GM12864 (cell line): ENCODE measurements at regions not wholly inside any gene's neighbourhood (a gene's known extent, or its start where the extent isn't known, plus 50 kb on each side); places are given as distances from the start of the nearest gene placed in this dataset.

Experiments used
- DNase-seq: peaks from one replicate; pipeline ENCODE4 v3.0.0-alpha.2; 2011; ENCODE audit warnings: low read depth
- H3K4me3 ChIP-seq: 2 replicates; pipeline ENCODE4 v1.5.1; 2011; ENCODE audit warnings: mild to moderate bottlenecking, low read depth, low read length, control low read depth
- TF ChIP-seq, protein P1 (sequence below): IDR thresholded peaks from 2 replicates; pipeline ENCODE4 v1.5.1; 2011; ENCODE audit warnings: low read depth, mild to moderate bottlenecking, moderate library complexity, low read length, control low read depth, inconsistent platforms; ENCODE audit errors: missing control alignments

DNA sequence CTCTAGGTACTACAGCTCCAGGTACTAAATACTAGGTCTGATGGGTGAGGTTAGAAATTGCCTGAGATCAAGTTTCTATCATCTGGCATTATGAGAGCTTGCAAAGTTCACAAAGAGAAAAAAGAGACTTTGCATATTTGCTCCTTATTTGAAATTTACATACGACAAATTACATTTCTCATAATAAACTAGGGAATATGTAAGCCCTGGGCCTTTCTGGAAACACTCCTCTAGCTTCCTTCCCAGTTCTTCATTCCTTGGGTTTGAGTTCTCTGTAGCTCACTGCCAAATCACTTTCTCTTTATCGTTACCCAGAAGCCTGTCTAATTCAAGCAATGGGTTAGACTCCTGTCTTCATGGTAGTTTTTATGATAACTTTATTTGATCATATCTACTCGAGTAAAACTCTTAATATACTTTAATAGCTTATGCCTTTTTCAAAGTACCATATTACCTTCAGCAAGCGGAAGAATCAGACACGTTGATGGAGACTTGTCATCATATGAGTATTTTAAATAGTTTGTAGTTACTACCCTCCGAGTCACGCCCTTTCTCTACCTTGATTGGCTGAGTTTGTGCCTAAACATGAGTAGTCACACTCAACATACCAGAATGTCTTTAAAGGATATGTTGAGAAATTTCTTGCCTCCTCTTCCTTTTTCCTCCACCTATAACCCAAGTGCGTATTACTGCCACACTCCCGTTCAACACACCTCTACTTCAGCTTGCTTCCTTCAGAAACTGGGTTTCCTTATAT, 150.5 kb downstream of the DKK1 start:
- H3K4me3 ChIP-seq, result no peak overlapping the region
- no peak for DNase-seq
- TF ChIP-seq, protein P1, sequence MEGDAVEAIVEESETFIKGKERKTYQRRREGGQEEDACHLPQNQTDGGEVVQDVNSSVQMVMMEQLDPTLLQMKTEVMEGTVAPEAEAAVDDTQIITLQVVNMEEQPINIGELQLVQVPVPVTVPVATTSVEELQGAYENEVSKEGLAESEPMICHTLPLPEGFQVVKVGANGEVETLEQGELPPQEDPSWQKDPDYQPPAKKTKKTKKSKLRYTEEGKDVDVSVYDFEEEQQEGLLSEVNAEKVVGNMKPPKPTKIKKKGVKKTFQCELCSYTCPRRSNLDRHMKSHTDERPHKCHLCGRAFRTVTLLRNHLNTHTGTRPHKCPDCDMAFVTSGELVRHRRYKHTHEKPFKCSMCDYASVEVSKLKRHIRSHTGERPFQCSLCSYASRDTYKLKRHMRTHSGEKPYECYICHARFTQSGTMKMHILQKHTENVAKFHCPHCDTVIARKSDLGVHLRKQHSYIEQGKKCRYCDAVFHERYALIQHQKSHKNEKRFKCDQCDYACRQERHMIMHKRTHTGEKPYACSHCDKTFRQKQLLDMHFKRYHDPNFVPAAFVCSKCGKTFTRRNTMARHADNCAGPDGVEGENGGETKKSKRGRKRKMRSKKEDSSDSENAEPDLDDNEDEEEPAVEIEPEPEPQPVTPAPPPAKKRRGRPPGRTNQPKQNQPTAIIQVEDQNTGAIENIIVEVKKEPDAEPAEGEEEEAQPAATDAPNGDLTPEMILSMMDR, result no peak

DNA sequence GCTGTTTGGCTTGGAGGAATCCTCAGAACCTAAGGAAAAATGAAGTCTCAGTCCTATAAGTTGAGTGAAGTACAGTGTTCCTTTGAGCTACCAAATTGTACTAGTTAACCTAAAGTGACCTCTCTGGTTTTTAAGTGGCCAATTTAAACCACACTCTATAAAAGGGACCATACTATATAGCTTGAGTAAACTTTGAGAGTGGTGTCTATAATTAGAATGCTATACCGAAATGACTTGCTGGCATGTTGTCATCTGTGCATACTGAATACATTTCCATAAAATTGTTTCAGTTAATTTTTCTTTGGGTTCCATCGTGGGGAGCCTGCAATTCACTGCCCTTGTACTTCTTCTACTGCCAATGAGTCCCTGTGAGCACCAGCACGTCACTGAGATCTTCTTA, 151.1 kb downstream of the DKK1 start:
- no peak for DNase-seq
- TF ChIP-seq, protein P1, result no peak
- no peak overlapping the region for H3K4me3 ChIP-seq

DNA sequence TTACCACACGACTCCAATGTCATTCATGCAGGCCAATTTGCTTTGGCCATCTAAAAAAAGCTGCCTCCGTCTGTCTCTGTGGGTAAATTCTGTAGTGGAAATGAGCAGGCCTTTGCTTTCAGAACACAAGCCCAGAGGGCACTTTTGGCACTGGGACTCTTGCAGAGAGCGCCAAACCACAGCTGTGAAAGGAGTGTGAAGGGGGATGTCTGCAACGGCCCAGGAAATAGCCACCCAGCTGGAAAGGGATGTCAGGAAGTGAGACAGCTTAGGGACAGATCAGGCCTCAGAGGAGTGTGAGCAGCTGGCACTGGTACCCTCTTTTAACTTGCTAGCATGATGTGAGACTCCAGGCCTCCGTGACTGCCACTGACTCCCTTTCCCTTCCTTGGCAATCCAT, 152.4 kb downstream of the DKK1 start:
- no peak for DNase-seq
- H3K4me3 ChIP-seq, result no peak overlapping the region
- TF ChIP-seq, protein P1, result no peak

DNA sequence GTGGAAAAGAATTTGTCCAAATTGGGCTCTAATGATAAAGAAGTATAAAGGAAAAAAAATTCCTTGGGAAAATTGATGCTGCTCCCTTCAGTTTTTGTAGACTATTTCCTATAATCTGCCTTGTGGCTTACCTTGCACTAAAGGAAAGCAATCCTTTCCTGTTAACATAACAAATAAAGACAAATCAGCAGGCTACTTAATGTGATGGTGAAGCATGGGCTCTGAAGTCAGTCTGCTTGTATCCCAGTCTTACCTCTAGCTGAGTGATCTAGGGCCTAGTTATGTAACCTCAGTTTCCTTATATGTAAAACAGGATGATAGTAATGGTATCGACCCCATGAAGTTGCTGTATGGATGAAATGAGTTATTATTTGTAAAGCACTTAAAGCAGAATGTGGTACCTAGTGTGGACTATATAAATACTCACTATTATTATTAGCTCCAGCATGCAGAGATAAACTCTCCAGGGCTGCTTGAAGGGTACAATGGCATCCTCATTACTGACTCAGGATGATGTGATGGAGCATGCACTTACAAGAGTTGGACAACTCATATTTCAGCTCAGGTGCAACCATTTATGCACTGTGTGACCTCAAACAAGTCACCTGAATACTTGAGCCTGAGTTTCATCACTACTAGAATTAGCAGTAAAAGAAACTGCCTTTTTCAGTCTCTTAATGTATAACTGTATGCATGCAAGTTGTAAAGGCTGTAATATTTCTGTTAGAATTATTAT, 156.1 kb downstream of the DKK1 start:
- no peak overlapping the region for H3K4me3 ChIP-seq
- TF ChIP-seq, protein P1, result no peak
- no peak for DNase-seq

DNA sequence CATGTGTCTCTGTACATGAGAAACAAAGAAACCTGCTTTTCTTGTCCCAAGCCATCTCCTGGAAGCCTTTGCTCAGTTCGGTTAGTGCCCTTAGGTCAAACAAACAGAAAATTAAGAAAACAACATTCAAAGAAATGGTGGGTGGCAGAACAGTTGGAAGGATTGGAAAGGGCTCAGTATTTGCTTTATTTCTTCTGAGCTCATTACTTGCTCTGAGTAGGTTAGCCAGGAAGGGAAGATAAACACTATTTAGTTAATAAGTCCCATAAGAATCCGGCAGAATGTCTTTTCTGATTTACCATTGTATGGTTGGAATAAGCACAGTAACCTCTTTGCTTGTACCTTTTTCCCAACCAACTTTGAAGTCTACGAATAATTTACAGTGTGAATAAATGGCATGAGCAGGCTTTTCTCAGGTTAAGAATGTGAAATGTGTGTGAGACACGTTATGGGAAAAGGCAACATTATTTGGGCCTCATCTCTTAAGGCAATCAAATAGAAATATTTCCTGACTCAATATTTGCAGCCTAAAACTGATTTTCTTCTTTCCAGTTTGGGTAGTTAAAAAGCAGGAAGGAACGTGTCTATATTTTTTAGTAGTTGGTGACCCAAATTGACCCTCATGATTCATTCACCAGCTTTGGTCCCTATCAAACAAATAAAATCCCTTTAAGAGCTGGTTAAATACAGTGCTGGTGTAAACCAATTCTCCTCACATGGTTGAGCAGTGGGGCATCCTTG, 158.5 kb downstream of the DKK1 start:
- no peak for DNase-seq
- TF ChIP-seq, protein P1, result no peak
- no peak overlapping the region for H3K4me3 ChIP-seq

DNA sequence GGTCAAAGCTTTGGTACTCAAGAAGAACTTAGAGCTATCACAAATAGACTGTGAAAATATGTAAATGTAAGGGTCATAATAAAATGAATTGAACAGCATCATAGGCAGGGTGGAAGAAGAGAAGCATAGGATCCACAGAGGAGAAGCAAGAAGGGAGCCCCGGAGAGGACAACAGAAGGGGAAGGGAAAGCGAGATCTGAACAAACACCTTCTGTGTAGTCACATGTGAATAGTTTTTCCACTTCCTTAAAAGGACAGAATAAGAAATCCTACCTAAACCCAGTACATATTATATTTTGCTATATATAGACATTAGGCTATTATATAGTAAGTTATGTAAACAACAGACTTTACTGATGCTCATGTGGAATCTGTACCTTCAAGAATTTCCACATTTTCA, 160.2 kb downstream of the DKK1 start:
- DNase-seq, result no peak
- H3K4me3 ChIP-seq, result no peak overlapping the region
- TF ChIP-seq, protein P1, result no peak
